HepG2 (cell line): ENCODE measurements at regions not wholly inside any gene's neighbourhood (a gene's known extent, or its start where the extent isn't known, plus 50 kb on each side); places are given as distances from the start of the nearest gene placed in this dataset.
A peak's percentile ranks its signal among the peaks of the same experiment; 100 is the strongest.

Experiments
- ARNT2 ChIP-seq: sonication (generic); formaldehyde crosslinking; IDR thresholded peaks from 2 replicates; pipeline ENCODE4 v1.8.0; 2022; ENCODE audit warnings: mild to moderate bottlenecking, low read depth, missing genetic modification reagents, moderate library complexity
- CREB1 ChIP-seq, 2 experiments: fragments of 450-650 bp in 1 of 2; IDR thresholded peaks; 2 replicates each; pipeline ENCODE4 v1.6.1; 2016 to 2017; ENCODE audit warnings: control low read depth in 1 of 2, mild to moderate bottlenecking in 1 of 2, missing compliant biosample characterization in 1 of 2, missing genetic modification characterization in 1 of 2
- CTCF ChIP-seq: sonication (generic); formaldehyde crosslinking; IDR thresholded peaks from 2 replicates; pipeline ENCODE4 v1.5.0; 2020; ENCODE audit warnings: mild to moderate bottlenecking, missing genetic modification reagents, moderate library complexity
- HMG20B ChIP-seq: conservative IDR thresholded peaks from 2 replicates; pipeline ENCODE4 v1.6.1; 2016; ENCODE audit warnings: missing genetic modification reagents, missing compliant biosample characterization
- HOMEZ ChIP-seq: IDR thresholded peaks from 2 replicates; pipeline ENCODE4 v1.6.1; 2016; ENCODE audit warnings: low read depth
- JUNB ChIP-seq: sonication (generic); formaldehyde crosslinking; IDR thresholded peaks from 2 replicates; pipeline ENCODE4 v1.8.0; 2022; ENCODE audit warnings: missing genetic modification reagents, mild to moderate bottlenecking, borderline replicate concordance
- MYC ChIP-seq: sonication (generic); formaldehyde crosslinking; IDR thresholded peaks from 2 replicates; pipeline ENCODE4 v1.9.0; 2021; ENCODE audit warnings: missing genetic modification reagents, borderline replicate concordance
- NFAT5 ChIP-seq: sonication (generic); formaldehyde crosslinking; IDR thresholded peaks from 2 replicates; pipeline ENCODE4 v1.4.0; 2020; ENCODE audit warnings: missing genetic modification reagents
- RAD21 ChIP-seq: fragments of 450-650 bp; formaldehyde crosslinking; IDR thresholded peaks from 2 replicates; pipeline ENCODE4 v1.5.0; 2020; ENCODE audit warnings: mild to moderate bottlenecking
- THAP7 ChIP-seq: sonication (generic); formaldehyde crosslinking; IDR thresholded peaks from 2 replicates; pipeline ENCODE4 v1.8.1; 2023; ENCODE audit warnings: mild to moderate bottlenecking, missing genetic modification reagents
- ZFP37 ChIP-seq: sonication (generic); formaldehyde crosslinking; IDR thresholded peaks from 2 replicates; pipeline ENCODE4 v1.4.0; 2020; ENCODE audit warnings: missing genetic modification reagents, borderline replicate concordance
- ZNF230 ChIP-seq: sonication (generic); formaldehyde crosslinking; IDR thresholded peaks from 2 replicates; pipeline ENCODE4 v1.4.0; 2020; ENCODE audit warnings: mild to moderate bottlenecking, missing genetic modification reagents
- ZNF512B ChIP-seq: sonication (generic); formaldehyde crosslinking; IDR thresholded peaks from 2 replicates; pipeline ENCODE4 v1.5.1; 2020; ENCODE audit warnings: missing genetic modification reagents, mild to moderate bottlenecking, borderline replicate concordance
- ZNF83 ChIP-seq: sonication (generic); formaldehyde crosslinking; IDR thresholded peaks from 2 replicates; pipeline ENCODE4 v1.4.0; 2020; ENCODE audit warnings: missing genetic modification reagents, mild to moderate bottlenecking, borderline replicate concordance

GRCh38 chr4:117429061-117429460 is 343.7 kb upstream of the TRAM1L1 start:
- TF ChIP-seq THAP7 (CRISPR knock-in tag) (no peak), CTCF (CRISPR knock-in tag) (peak; percentile 16; the same call in 1 of the 2 replicates), JUNB (no peak), ZFP37 (no peak), ZNF83 (CRISPR knock-in tag) (no peak), CREB1 (IDR thresholded peaks at IDR 0.05) (no peak), CREB1 (CRISPR knock-in tag; IDR thresholded peaks at IDR 0.05) (no peak), HMG20B (CRISPR knock-in tag) (no peak), ZNF512B (CRISPR knock-in tag) (no peak), MYC (CRISPR knock-in tag) (no peak), ZNF230 (no peak), ARNT2 (no peak), NFAT5 (CRISPR knock-in tag) (no peak), RAD21 (CRISPR knock-in tag) (no peak), HOMEZ (CRISPR knock-in tag) (no peak)
